GM23338 (cell line): ENCODE measurements at regions not wholly inside any gene's neighbourhood (a gene's known extent, or its start where the extent isn't known, plus 50 kb on each side); places are given as distances from the start of the nearest gene placed in this dataset.

Source experiments
- ATAC-seq: fragments of 200-7000 bp; cut with Tn5 transposase; 3 replicates; pipeline ENCODE4 v1.9.1; 2020
- DNase-seq: peaks from one replicate; pipeline ENCODE4 v3.0.0-alpha.2; 2015; ENCODE audit warnings: low spot score
- H2AFZ ChIP-seq: fragments of 200-600 bp; sonication (generic); 2 replicates; pipeline ENCODE4 v1.8.0; 2016; ENCODE audit warnings: antibody characterized with exemption, mild to moderate bottlenecking, moderate library complexity
- H3F3A ChIP-seq: fragments of 200-600 bp; sonication (generic); replicated peaks from 2 replicates; pipeline ENCODE4 v1.8.0; 2017; ENCODE audit warnings: antibody characterized with exemption, mixed run types, low read depth
- H3K27ac ChIP-seq: fragments of 200-600 bp; sonication (generic); 2 replicates; pipeline ENCODE4 v1.6.1; 2016; ENCODE audit warnings: low read depth
- H3K27me3 ChIP-seq: fragments of 200-600 bp; sonication (generic); 2 replicates; pipeline ENCODE4 v1.8.0; 2016; ENCODE audit warnings: mild to moderate bottlenecking, mixed run types, moderate library complexity; ENCODE audit not compliant: insufficient read depth
- H3K36me3 ChIP-seq: fragments of 200-600 bp; sonication (generic); 2 replicates; pipeline ENCODE4 v1.8.0; 2016; ENCODE audit warnings: mild to moderate bottlenecking; ENCODE audit not compliant: insufficient read depth
- H3K4me1 ChIP-seq: fragments of 200-600 bp; sonication (generic); 2 replicates; pipeline ENCODE4 v1.8.0; 2016; ENCODE audit warnings: mild to moderate bottlenecking, moderate library complexity; ENCODE audit not compliant: insufficient read depth
- H3K4me2 ChIP-seq: fragments of 200-600 bp; sonication (generic); 2 replicates; pipeline ENCODE4 v1.7.1; 2017; ENCODE audit warnings: mixed run types
- H3K4me3 ChIP-seq: fragments of 200-600 bp; sonication (generic); 2 replicates; pipeline ENCODE4 v1.6.1; 2016; ENCODE audit warnings: mixed run types
- H3K79me2 ChIP-seq: fragments of 200-600 bp; sonication (generic); replicated peaks from 2 replicates; pipeline ENCODE4 v1.8.0; 2017; ENCODE audit warnings: mild to moderate bottlenecking; ENCODE audit not compliant: insufficient read depth
- H3K9me2 ChIP-seq: fragments of 200-600 bp; sonication (generic); 2 replicates; pipeline ENCODE4 v1.8.0; 2017; ENCODE audit not compliant: insufficient read depth
- H4K20me1 ChIP-seq: fragments of 200-600 bp; sonication (generic); replicated peaks from 2 replicates; pipeline ENCODE4 v1.8.0; 2017; ENCODE audit warnings: mild to moderate bottlenecking; ENCODE audit not compliant: insufficient read depth
- H3K27ac Mint-ChIP-seq: 2 replicates; pipeline ENCODE4 v1.8.0; 2020; ENCODE audit warnings: inconsistent platforms, mild to moderate bottlenecking, moderate library complexity, mixed read lengths
- H3K27me3 Mint-ChIP-seq: 3 replicates; pipeline ENCODE4 v1.8.0; 2022; ENCODE audit warnings: low read depth, mild to moderate bottlenecking, moderate library complexity, mixed read lengths, inconsistent platforms; ENCODE audit not compliant: insufficient read depth, poor library complexity
- H3K36me3 Mint-ChIP-seq: 3 replicates; pipeline ENCODE4 v1.8.0; 2021; ENCODE audit warnings: low read depth, mild to moderate bottlenecking, inconsistent platforms, moderate library complexity, mixed read lengths
- H3K4me1 Mint-ChIP-seq: 3 replicates; pipeline ENCODE4 v1.8.0; 2020; ENCODE audit warnings: mild to moderate bottlenecking, inconsistent platforms, mixed read lengths
- H3K4me3 Mint-ChIP-seq: 3 replicates; pipeline ENCODE4 v1.8.0; 2021; ENCODE audit warnings: moderate library complexity, mild to moderate bottlenecking, inconsistent platforms, mixed read lengths
- H3K9me3 Mint-ChIP-seq: 3 replicates; pipeline ENCODE4 v1.8.0; 2020; ENCODE audit warnings: moderate library complexity, mild to moderate bottlenecking, inconsistent platforms, mixed read lengths
- CREB1 ChIP-seq: fragments of 250-450 bp; sonication (Bioruptor Pico); IDR thresholded peaks from 2 replicates; pipeline ENCODE4 v1.5.0; 2020; ENCODE audit warnings: low read depth, mild to moderate bottlenecking, moderate library complexity
- CTCF ChIP-seq, 2 experiments: fragments of 200-600 bp in 1 of 2; sonication (generic) in 1 of 2; conservative IDR thresholded peaks; 2 replicates each; pipeline versions ENCODE4 v1.5.1 to v1.6.1; 2016 to 2017; ENCODE audit warnings: antibody characterized with exemption in 2 of 2, low read depth in 2 of 2, mild to moderate bottlenecking in 2 of 2, moderate library complexity in 1 of 2
- ETS1 ChIP-seq: IDR thresholded peaks from 2 replicates; pipeline ENCODE4 v1.6.1; 2016; ENCODE audit warnings: antibody characterized with exemption
- EZH2 ChIP-seq: fragments of 200-600 bp; sonication (generic); IDR thresholded peaks from one replicate; pipeline ENCODE4 v1.8.0; 2017; ENCODE audit warnings: antibody characterized with exemption, mild to moderate bottlenecking, low read depth; ENCODE audit not compliant: unreplicated experiment
- EZH2phosphoT487 ChIP-seq: fragments of 200-600 bp; sonication (generic); IDR thresholded peaks from one replicate; pipeline ENCODE4 v1.8.1; 2018; ENCODE audit warnings: antibody characterized with exemption; ENCODE audit not compliant: unreplicated experiment
- JUNB ChIP-seq: IDR thresholded peaks from one replicate; pipeline ENCODE4 v1.6.1; 2016; ENCODE audit warnings: antibody characterized with exemption; ENCODE audit not compliant: unreplicated experiment
- NANOG ChIP-seq: IDR thresholded peaks from 2 replicates; pipeline ENCODE4 v1.6.1; 2016; ENCODE audit warnings: antibody characterized with exemption, borderline replicate concordance
- POLR2AphosphoS5 ChIP-seq: IDR thresholded peaks from 2 replicates; pipeline ENCODE4 v1.6.1; 2016; ENCODE audit warnings: antibody characterized with exemption, low read depth
- REST ChIP-seq: IDR thresholded peaks from one replicate; pipeline ENCODE4 v1.6.1; 2018; ENCODE audit warnings: antibody characterized with exemption; ENCODE audit not compliant: unreplicated experiment
- STAT1 ChIP-seq: IDR thresholded peaks from one replicate; pipeline ENCODE4 v1.6.1; 2016; ENCODE audit warnings: antibody characterized with exemption; ENCODE audit not compliant: unreplicated experiment
- ZNF331 ChIP-seq: fragments of 250-450 bp; sonication (Bioruptor Pico); IDR thresholded peaks from 2 replicates; pipeline ENCODE4 v1.5.0; 2020; ENCODE audit warnings: low read depth, mild to moderate bottlenecking, moderate library complexity
- ZNF462 ChIP-seq: fragments of 250-450 bp; sonication (Bioruptor Pico); IDR thresholded peaks from 2 replicates; pipeline ENCODE4 v1.5.0; 2020; ENCODE audit warnings: mild to moderate bottlenecking, moderate library complexity

GRCh38 chr1:2906085-2906484 is 104.6 kb upstream of the TTC34 start:
- H3K27ac ChIP-seq, result no peak overlapping the region
- H3K27me3 ChIP-seq, result no peaks in the 10 kb centered on the region

More at GRCh38 chr1:2906085-2906484, 104.6 kb upstream of the TTC34 start:
- H3K79me2 ChIP-seq, result no peaks in the 10 kb centered on the region
- H3K27ac Mint-ChIP-seq, result no peak overlapping the region
- no peaks in the 10 kb centered on the region for H3F3A ChIP-seq
- DNase-seq, result no peak
- TF ChIP-seq ETS1, result no peak
- TF ChIP-seq REST, result no peak
- no peak for TF ChIP-seq EZH2
- no peak for TF ChIP-seq CREB1 (CRISPR knock-in tag)
- no peak for TF ChIP-seq POLR2AphosphoS5
- TF ChIP-seq NANOG, result no peak
- TF ChIP-seq JUNB, result no peak
- no peak for TF ChIP-seq ZNF331 (CRISPR knock-in tag)
- TF ChIP-seq STAT1, result no peak
- TF ChIP-seq CTCF (conservative IDR thresholded peaks at IDR 0.05; ENCODE audit: low read depth in 2 of 2), result no peak
- no peak for TF ChIP-seq ZNF462 (CRISPR knock-in tag)
- TF ChIP-seq EZH2phosphoT487, result no peak
- H3K36me3 Mint-ChIP-seq, result peaks cover 22% of the 10 kb centered on the region
- peaks cover 8% of the 10 kb centered on the region for H3K27me3 Mint-ChIP-seq
- H3K9me3 Mint-ChIP-seq, result peaks cover 77% of the 10 kb centered on the region
- H3K4me2 ChIP-seq, result no peak overlapping the region
- no peak overlapping the region for H3K4me3 ChIP-seq
- no peaks in the 10 kb centered on the region for H3K4me1 ChIP-seq
- H3K4me1 Mint-ChIP-seq, result no peaks in the 10 kb centered on the region
- H2AFZ ChIP-seq, result no peak overlapping the region
- no peak overlapping the region for H3K4me3 Mint-ChIP-seq
- no peaks in the 10 kb centered on the region for H3K9me2 ChIP-seq
- H3K36me3 ChIP-seq, result no peaks in the 10 kb centered on the region
- no peak for ATAC-seq
- H4K20me1 ChIP-seq, result no peaks in the 10 kb centered on the region
